ENCODE measurements at regions not wholly inside any gene's neighbourhood (a gene's known extent, or its start where the extent isn't known, plus 50 kb on each side); places are given as distances from the start of the nearest gene placed in this dataset.

GRCh38 chr2:47652061-47652690 lies 81.4 kb upstream of the KCNK12 start:
- no peak for DNase-seq

DNA sequence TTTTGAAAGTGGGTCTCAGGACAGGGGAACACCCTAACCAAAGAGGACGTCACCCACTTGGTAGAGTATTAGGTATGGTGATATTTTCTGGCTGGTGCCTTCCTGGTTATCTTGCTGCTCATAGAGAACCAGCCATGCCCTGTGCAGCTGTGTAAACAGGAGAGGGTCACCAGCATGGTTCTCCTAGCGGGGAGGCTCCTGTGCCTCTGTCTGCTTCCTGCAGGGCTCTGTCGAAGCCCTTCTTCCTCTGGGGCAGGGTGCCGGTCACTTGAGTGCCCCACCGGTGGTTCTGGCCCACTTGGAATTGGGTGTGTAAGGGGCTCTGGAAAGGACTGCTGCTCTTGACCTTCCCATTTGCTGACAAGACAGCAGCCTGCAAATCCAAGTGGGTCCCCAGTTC lies 80.5 kb upstream of the KCNK12 start:
- DNase-seq: no peak

GRCh38 chr2:47650001-47650535 lies 79.3 kb upstream of the KCNK12 start:
- no peak for DNase-seq

- DNase-seq: no peak
Observed at GRCh38 chr2:47645246-47645645, 74.5 kb upstream of the KCNK12 start.

- no peak for DNase-seq
Observed at GRCh38 chr2:47644351-47644750, 73.6 kb upstream of the KCNK12 start.

- no peak for DNase-seq
Observed at GRCh38 chr2:47641366-47641765, 70.6 kb upstream of the KCNK12 start.

DNA sequence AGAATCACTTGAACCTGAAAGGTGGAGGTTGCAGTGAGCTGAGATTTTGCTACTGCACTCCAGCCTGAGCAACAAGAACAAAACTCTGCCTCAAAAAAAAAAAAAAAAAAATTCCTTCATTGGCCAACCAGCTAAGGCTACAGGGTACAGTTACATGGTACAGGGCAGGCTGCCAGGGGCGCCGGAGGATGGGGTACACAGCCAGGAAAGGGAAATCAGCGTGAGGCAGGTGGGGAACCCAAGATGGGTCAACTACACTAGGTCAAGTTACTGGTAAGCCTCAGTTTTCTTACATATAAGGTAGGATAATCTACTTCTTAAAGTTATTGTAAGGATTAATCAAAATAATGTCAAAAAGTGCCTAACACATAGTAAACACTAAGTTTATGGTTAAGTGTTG lies 69.6 kb upstream of the KCNK12 start:
- no peak for DNase-seq

GRCh38 chr2:47639467-47639866 lies 68.7 kb upstream of the KCNK12 start:
- DNase-seq: peak; percentile 22

DNA sequence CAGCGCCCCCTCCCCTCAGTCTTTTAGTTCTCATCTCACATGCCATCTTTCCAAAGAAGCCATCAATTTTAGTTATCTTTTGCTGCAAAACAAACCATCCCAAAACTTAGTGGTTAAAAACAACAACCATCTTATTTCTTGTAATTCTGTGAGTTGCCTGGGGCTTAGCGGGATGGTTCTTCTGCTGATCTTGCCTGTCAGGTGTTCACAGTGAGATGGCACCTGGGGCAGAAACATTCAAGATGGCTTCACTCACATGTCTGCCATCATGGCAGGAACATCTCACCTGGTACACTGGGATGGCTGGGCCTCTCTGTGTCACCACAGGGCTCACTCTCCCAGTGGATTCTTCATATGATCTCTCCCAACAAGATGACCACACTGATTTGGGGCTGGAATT lies 67.6 kb upstream of the KCNK12 start:
- DNase-seq: no peak

GRCh38 chr2:47636596-47637264 lies 65.9 kb upstream of the KCNK12 start:
- DNase-seq: no peak

DNA sequence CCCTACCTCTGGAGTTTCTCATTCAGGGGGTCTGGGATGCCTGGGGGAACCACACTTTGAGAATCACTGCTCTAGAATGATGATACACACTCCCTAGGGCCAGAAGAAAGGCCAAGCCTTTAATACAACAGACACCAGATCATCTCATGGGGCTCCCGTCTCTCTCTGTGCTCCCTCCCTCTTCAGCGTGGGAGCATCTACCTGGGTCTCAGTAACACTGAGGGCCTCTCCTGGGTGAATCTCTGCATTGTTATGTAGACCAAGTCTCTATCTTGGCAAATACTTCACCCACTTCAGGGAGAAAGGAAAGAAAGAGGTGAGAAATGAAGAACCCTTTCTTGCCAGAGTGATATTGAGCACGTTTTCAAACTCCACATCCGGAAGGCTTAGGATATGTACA lies 65.4 kb upstream of the KCNK12 start:
- no peak for DNase-seq

DNA sequence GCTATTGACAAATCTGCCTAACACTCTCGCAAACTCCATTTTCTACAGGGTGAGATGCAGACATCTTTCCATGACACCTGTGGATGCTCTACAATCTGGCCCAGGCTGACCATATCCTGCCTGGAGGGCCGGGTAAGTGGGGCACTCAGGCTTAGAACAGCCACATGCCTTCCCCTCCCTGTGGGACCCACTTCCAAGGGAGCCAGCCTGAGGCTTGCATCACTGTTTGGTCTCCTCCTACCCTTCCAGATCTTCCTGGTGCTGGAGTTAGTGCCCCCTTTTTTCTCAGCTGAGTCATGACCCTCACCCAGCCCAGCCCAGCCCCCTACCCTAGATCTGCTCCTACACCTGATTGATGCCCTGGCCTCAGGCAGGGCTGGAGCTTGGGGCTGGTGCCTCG lies 62.0 kb upstream of the KCNK12 start:
- no peak for DNase-seq

DNA sequence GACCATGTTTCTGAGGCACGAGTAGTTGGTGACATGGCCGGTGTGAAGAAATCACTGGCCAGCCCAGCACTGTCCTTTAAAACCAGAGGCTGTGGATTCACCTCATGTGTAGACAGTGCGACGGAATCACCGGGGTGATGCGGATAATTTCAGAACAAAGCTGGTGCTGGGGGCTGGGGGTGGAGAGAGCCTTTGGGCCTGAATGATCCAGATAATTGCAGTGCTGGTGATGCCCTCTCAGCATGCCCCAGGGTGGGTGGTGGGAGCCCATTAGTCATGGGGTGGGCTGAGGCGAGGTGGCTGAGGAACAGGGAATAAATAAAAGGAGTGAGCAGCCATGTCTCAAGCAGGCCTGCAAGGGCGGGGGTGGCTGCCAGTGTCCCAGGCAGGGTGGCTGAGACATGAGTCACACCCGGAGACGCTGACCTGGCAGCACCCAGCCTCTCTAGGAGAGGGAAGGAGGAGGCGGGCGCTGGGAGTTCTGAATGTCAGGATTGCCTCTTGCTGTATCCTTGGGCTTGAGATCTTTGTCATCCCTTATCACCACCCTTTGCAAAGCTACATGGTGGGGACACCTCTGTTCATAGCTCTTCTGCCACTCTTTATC lies 61.1 kb upstream of the KCNK12 start:
- no peak for DNase-seq

GRCh38 chr2:47631306-47631705 lies 60.5 kb upstream of the KCNK12 start:
- no peak for DNase-seq

DNA sequence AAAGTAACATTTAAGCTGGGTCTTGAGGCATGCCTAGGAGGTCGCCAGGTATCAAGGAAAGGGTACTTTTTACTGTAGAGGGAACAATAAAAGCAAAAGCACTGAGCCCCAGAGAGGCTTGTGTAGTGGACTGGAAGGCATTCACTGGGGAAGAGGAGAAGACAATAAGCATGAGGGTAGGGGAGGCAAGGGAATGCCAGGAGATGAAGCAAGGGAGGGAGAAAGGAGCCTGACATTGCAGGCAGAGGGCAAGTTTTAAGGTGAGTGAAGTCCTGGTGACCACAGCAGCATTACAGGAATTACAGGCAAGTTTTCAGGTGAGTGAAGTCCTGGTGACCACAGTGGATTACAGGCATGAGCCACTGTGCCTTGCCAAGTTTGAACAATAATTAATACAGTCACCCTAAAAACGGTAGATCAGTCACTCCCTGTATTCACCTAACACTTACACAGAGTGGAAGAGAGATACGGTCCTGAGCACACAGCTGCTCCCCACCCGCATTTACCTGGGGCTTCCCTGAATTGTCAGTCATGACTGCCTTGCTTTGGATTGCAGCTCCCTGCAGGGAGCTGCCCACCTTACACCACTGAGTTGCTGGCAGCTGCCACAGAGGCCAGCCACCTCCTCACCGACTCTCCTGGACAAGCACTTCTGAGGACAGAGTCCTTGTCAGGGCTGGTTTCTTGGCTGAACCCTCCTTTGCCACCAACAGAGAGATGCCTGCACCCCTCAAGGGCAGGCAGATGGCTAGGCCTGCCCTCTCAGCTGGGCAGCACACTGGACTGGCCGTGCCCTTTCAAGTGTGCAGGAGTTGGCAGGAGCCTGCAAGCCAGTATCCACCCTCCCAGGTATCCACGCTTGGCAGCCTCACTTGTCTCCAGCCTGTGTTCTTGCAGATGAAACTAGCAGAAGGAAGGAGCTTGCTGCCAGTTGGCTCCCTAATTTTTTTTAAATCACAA lies 59.0 kb upstream of the KCNK12 start:
- DNase-seq: no peak

GRCh38 chr2:47628904-47629303 lies 58.1 kb upstream of the KCNK12 start:
- DNase-seq: no peak

DNA sequence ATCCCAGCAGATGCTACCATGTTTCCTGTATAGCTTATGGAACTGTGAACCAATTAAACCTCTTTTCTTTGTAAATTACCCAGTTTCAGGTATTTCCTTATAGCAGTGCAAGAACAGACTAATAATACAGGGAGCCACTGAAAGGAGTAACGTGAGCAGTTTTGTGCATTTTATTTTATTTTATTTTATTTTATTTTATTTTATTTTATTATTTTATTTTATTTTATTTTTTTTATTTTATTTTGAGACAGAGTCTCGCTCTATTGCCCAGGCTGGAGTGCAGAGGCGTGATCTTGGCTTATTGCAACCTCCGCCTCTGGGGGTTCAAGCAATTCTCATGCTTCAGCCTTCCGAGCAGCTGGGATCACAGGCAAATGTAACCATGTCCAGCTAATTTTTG lies 55.9 kb upstream of the KCNK12 start:
- no peak for DNase-seq

DNA sequence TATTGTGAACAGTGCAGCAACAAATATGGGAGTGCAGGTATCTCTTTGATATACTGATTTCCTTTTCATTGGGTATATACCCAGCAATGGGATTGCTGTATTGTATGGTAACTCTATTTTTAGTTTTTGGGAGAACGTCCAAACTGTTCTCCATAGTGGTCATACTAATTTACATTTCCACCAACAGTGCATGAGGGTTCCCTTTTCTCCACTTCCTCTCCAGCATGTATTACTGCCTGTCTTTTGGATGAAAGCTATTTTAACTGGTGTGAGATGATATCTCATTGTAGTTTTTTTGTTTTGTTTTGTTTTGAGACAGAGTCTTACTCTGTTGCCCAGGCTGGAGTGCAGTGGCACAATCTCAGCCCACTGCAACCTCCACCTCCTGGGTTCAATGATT lies 52.4 kb upstream of the KCNK12 start:
- peak; percentile 11 for DNase-seq

DNA sequence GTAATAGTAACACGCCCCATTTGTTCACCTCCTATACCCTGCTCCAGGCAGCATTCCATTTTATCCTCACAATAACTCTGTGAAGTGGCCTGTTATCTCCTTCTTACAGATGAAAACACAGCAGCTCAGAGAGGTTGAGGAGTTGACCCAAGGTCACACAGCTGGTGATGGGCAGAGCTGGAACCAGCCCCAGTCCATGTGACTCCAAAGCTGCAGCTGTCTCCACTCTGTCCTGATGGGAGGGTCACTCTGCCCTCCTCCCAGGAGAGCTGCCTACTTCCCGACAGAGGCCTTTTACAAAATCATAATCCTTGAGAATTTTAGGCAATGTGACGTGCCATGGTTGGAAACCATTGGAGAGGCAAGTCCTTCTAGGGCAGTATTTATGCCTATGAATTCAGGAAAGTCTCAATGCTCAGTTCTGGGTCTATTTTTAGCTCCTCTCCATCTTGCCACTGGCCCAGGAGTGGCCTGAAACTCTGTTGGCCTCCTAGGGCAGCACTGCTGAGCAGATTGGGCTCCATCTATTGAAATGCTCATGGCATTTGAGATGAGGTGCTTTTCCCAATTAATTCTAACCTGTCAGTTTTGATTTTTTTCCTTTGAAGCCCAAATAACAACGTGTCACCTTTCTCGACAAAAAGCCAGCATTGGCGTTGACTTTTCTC lies 50.1 kb upstream of the KCNK12 start:
- DNase-seq: no peak

All from OCI-M1 (cell line).